ENCODE measurements at regions not wholly inside any gene's neighbourhood (a gene's known extent, or its start where the extent isn't known, plus 50 kb on each side); places are given as distances from the start of the nearest gene placed in this dataset.

DNA sequence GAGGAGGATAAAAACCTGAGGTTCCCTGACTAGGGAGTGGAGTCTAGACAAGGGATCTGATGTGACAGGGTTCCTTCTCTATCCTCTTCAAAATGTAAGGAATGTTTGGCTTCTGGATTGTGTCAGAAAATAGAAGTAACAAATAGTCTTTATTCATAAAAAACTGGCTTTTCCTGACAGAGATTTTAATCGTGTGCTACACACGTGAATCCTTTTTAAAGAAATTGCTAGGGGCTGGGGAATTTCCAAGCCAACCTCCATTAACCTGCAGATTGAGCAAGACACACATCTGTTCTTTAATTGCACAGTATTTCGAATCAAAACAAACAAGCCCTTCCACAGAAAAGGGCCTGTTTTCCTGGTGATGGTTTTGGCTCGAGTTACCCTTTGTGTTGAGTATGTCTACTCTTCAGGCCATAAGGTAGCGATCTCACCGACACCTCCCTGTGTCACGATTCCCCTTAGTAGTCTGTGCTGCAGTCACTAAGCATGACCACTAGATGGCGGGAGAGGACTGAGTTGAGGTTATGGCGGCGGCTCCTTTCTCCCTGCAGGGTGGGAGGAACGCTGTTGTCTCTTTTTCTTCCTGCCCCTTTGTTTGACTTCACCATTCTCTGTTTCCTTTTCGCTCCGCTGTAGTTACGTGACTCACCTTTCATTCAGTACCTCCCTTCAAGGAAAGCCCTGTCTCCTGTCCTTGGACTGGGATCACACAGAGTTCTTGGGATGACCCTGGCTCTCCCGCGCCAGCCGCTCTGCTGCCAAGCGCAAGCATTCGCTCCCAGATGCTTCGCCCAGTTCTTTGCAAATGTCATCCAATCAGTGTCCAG lies 137.1 kb upstream of the SLC24A2 start:
- Histone ChIP-seq H3K9me3 (ENCODE audit: insufficient read depth in 2 of 2, low read depth in 1 of 2, low read length in 1 of 2) (no peaks in the 10 kb centered on the region), H4K91ac (replicated peaks; ENCODE audit: insufficient read length, low read length) (no peak overlapping the region), H3K18ac (ENCODE audit: extremely low read depth, low read length) (peak overlapping the region; percentile 68; the same call in 1 of the 2 replicates), H3K79me2 (ENCODE audit: control insufficient read depth in 1 of 2, insufficient read depth in 2 of 2, low read length in 2 of 2) (no peaks in the 10 kb centered on the region), H4K20me1 (replicated peaks in 1 of 2; ENCODE audit: control insufficient read depth in 1 of 2, insufficient read depth in 2 of 2, low read length in 2 of 2) (no peaks in the 10 kb centered on the region), H3K79me1 (ENCODE audit: low read depth, low read length) (no peaks in the 10 kb centered on the region), H3K36me3 (ENCODE audit: control insufficient read depth in 2 of 4, insufficient read depth in 4 of 4, low read length in 3 of 4) (no peaks in the 10 kb centered on the region), H2AK5ac (ENCODE audit: low read depth, low read length) (no peak overlapping the region), H2BK20ac (ENCODE audit: low read length) (no peak overlapping the region), H3K4me1 (replicated peaks in 1 of 4; ENCODE audit: control insufficient read depth in 3 of 4, insufficient read depth in 4 of 4, low read length in 3 of 4) (peaks cover 0 to 8% (median 4%) of the 10 kb centered on the region in 4 experiments; a peak in 3 of 7 replicates), H2BK12ac (ENCODE audit: low read depth, low read length) (no peak overlapping the region), H3K23ac (ENCODE audit: insufficient read length) (no peak overlapping the region), H2BK5ac (ENCODE audit: low read depth, low read length) (no peak overlapping the region), H3K14ac (ENCODE audit: insufficient read length) (no peak overlapping the region), H3K56ac (replicated peaks; ENCODE audit: insufficient read length, low read depth, low read length) (no peak overlapping the region), H3K23me2 (ENCODE audit: low read depth, low read length) (0 out of 2 replicates have a peak, but pooled peaks cover 2% of the 10 kb centered on the region), H3K4me2 (ENCODE audit: insufficient read depth in 1 of 2, low read depth in 2 of 2, low read length in 2 of 2) (peak overlapping the region; percentile 18 to 56), H2AFZ (ENCODE audit: low read length) (peak overlapping the region; percentile 4; the same call in 1 of the 2 replicates), H3K4ac (replicated peaks; ENCODE audit: insufficient read length, low read depth, low read length) (no peak overlapping the region), H2BK15ac (ENCODE audit: low read length) (no peak overlapping the region), H4K5ac (ENCODE audit: insufficient read length, low read depth, low read length) (no peak overlapping the region), H4K8ac (ENCODE audit: extremely low read depth, insufficient read depth, low read length) (no peak overlapping the region), H2BK120ac (replicated peaks; ENCODE audit: low read depth, low read length) (no peak overlapping the region), H3K27ac (ENCODE audit: low read depth, low read length) (no peak overlapping the region), H3K9ac (replicated peaks in 1 of 4; ENCODE audit: extremely low read depth in 1 of 4, low read depth in 3 of 4, low read length in 3 of 4) (peak overlapping the region in 2 of 4 experiments; percentile 3 to 22; a peak in 2 of 7 replicates), H3K27me3 (replicated peaks in 1 of 4; ENCODE audit: control insufficient read depth in 3 of 4, extremely low read depth in 1 of 4, insufficient read depth in 3 of 4, low read length in 3 of 4) (peaks cover 0 to 4% (median under 1%) of the 10 kb centered on the region in 4 experiments; a peak in 2 of 7 replicates), H3K4me3 (ENCODE audit: extremely low read depth in 1 of 4, insufficient read depth in 2 of 4, low read depth in 3 of 4, low read length in 4 of 4) (peak overlapping the region in 3 of 4 experiments; percentile 11 to 47 (median 17); a peak in 4 of 8 replicates)
- ChIA-PET POLR2A (ENCODE audit: partially characterized antibody) (no interaction called here), CTCF (ENCODE audit: partially characterized antibody) (interaction anchor here (0.7 to 2.3 kb wide), 19 partner anchors 9 to 692 kb away, joined by 3 to 11 read pairs (median 4); no protein-coding TSS in a partner anchor)
- FAIRE-seq (peak; percentile 99), DNase-seq (ENCODE audit: low read depth in 1 of 2, low spot score in 2 of 2) (peak; percentile 70 to 89)
- 17% methylated on average over 20 of the region's 20 CpGs; no CpG with 5 or more reads in 1 of the 2 experiments for WGBS, 2 experiments (ENCODE audit: extremely low coverage in 1 of 2, insufficient coverage in 1 of 2, insufficient read length in 1 of 2, insufficient replicate concordance in 2 of 2, low coverage in 1 of 2, low lambda C conversion rate in 2 of 2, missing lambda C conversion rate in 1 of 2)
- TF ChIP-seq CHD2 (IDR thresholded peaks at IDR 0.05; ENCODE audit: low read length) (no peak), RXRA (IDR thresholded peaks at IDR 0.05; ENCODE audit: insufficient read depth, low read depth, low read length) (no peak), YY1 (IDR thresholded peaks at IDR 0.05; ENCODE audit: low read depth, low read length) (peak; percentile 87), EGR1 (IDR thresholded peaks at IDR 0.05; ENCODE audit: borderline replicate concordance, low read depth, low read length) (no peak), EZH2 (IDR thresholded peaks at IDR 0.05; ENCODE audit: low read depth, low read length, severe bottlenecking) (no peak), RAD21 (IDR thresholded peaks at IDR 0.05 in 1 of 2, conservative IDR thresholded peaks at IDR 0.05 in 1 of 2; ENCODE audit: low read depth in 2 of 2, low read length in 2 of 2) (peak; percentile 99), TEAD4 (IDR thresholded peaks at IDR 0.05; ENCODE audit: low read depth, low read length) (0 out of 2 replicates have a peak, but pooled peaks have one; percentile 21), SP1 (IDR thresholded peaks at IDR 0.05; ENCODE audit: low read depth, low read length) (no peak), KDM4A (IDR thresholded peaks at IDR 0.05; ENCODE audit: low read depth, low read length, severe bottlenecking) (peak; percentile 40), ZNF274 (IDR thresholded peaks at IDR 0.05; ENCODE audit: borderline replicate concordance, extremely low read depth, low read length) (no peak)

Measured in H1 (cell line).